Erythroblast (primary cell): ENCODE measurements at regions not wholly inside any gene's neighbourhood (a gene's known extent, or its start where the extent isn't known, plus 50 kb on each side); places are given as distances from the start of the nearest gene placed in this dataset.

Source experiments
- DNase-seq, 2 experiments: peaks; one replicate each; lab custom pipeline; 2025; lab: John Stamatoyannopoulos, UW
- GATA1 ChIP-seq: IDR thresholded peaks from 2 replicates; pipeline ENCODE4 v1.6.1; 2011; ENCODE audit warnings: low read depth, mild to moderate bottlenecking, control low read depth, low read length, moderate library complexity
- POLR2A ChIP-seq: IDR thresholded peaks from 2 replicates; pipeline ENCODE4 v1.6.1; 2011; ENCODE audit warnings: mild to moderate bottlenecking, low read length

GRCh38 chr11:11044137-11044855, 186.4 kb upstream of the ZBED5 start:
- DNase-seq, result no peak
- TF ChIP-seq POLR2A, result no peak
- no peak for TF ChIP-seq GATA1

GRCh38 chr11:11043721-11044120, 185.9 kb upstream of the ZBED5 start:
- no peak for DNase-seq
- TF ChIP-seq GATA1, result no peak
- TF ChIP-seq POLR2A, result no peak

- TF ChIP-seq POLR2A (no peak), GATA1 (no peak)
- DNase-seq, result no peak
These were observed 181.5 kb upstream of the ZBED5 start for GRCh38 chr11:11039208-11039965.

- TF ChIP-seq POLR2A (no peak), GATA1 (no peak)
- no peak for DNase-seq
These were observed 180.9 kb upstream of the ZBED5 start for GRCh38 chr11:11038782-11039181.

GRCh38 chr11:11038352-11038751, 180.5 kb upstream of the ZBED5 start:
- DNase-seq, result no peak

GRCh38 chr11:11036848-11037732, 179.2 kb upstream of the ZBED5 start:
- TF ChIP-seq POLR2A, result no peak
- DNase-seq, result peak; percentile 53 to 68

More at GRCh38 chr11:11038352-11038751, 180.5 kb upstream of the ZBED5 start:
- TF ChIP-seq GATA1 (no peak), POLR2A (no peak)

- no peak for TF ChIP-seq POLR2A
- no peak for TF ChIP-seq GATA1
- no peak for DNase-seq
These were observed 178.5 kb upstream of the ZBED5 start for GRCh38 chr11:11036185-11036847.

GRCh38 chr11:11035331-11035730, 177.5 kb upstream of the ZBED5 start:
- no peak for DNase-seq

GRCh38 chr11:11034476-11034875, 176.6 kb upstream of the ZBED5 start:
- no peak for DNase-seq
- TF ChIP-seq GATA1 (no peak), POLR2A (no peak)

More at GRCh38 chr11:11035331-11035730, 177.5 kb upstream of the ZBED5 start:
- no peak for TF ChIP-seq POLR2A
- no peak for TF ChIP-seq GATA1

- no peak for TF ChIP-seq POLR2A
- no peak for TF ChIP-seq GATA1
- DNase-seq, result no peak
These were observed 174.2 kb upstream of the ZBED5 start for GRCh38 chr11:11032066-11032465.

GRCh38 chr11:11029027-11029426, 171.2 kb upstream of the ZBED5 start:
- no peak for TF ChIP-seq POLR2A
- TF ChIP-seq GATA1, result no peak
- no peak for DNase-seq

- no peak for TF ChIP-seq POLR2A
- no peak for TF ChIP-seq GATA1
- DNase-seq, result peak; percentile 51 to 72
These were observed 170.3 kb upstream of the ZBED5 start for GRCh38 chr11:11028017-11028692.
